GM12878 (cell line): ENCODE measurements at regions not wholly inside any gene's neighbourhood (a gene's known extent, or its start where the extent isn't known, plus 50 kb on each side); places are given as distances from the start of the nearest gene placed in this dataset.

Experiments
- CEBPB ChIP-seq, 2 experiments: fragments of 150-350 bp in 1 of 2; IDR thresholded peaks; 2 replicates each; pipeline ENCODE4 v1.6.1; 2012 to 2014; ENCODE audit warnings: low read depth in 2 of 2, low read length in 2 of 2, borderline replicate concordance in 1 of 2, inconsistent platforms in 1 of 2
- CTCF ChIP-seq, 3 experiments: IDR thresholded peaks in 2 of 3; conservative IDR thresholded peaks in 1 of 3; 2 replicates each; pipeline ENCODE4 v1.5.1; 2011; ENCODE audit warnings: low read depth in 3 of 3, low read length in 3 of 3, mild to moderate bottlenecking in 3 of 3, control low read depth in 2 of 3, moderate library complexity in 2 of 3, inconsistent platforms in 1 of 3, mixed read lengths in 1 of 3; ENCODE audit not compliant: control insufficient read depth in 2 of 3, insufficient read depth in 1 of 3; ENCODE audit errors: extremely low read depth in 1 of 3
- EP300 ChIP-seq, 2 experiments: fragments of 150-350 bp in 1 of 2; IDR thresholded peaks; 2 replicates each; pipeline ENCODE4 v1.6.1; 2011 to 2012; ENCODE audit warnings: low read depth in 2 of 2, low read length in 2 of 2, borderline replicate concordance in 1 of 2, improper control_type of control experiment in 1 of 2, inconsistent platforms in 1 of 2; ENCODE audit not compliant: control insufficient read depth in 1 of 2
- EZH2 ChIP-seq: IDR thresholded peaks from 2 replicates; pipeline ENCODE4 v1.6.1; 2012; ENCODE audit warnings: low read depth, mild to moderate bottlenecking, control low read depth, inconsistent platforms, low read length, borderline replicate concordance; ENCODE audit not compliant: control insufficient read depth
- POLR2A ChIP-seq: IDR thresholded peaks from 2 replicates; pipeline ENCODE4 v1.6.1; 2011; ENCODE audit warnings: low read depth, mild to moderate bottlenecking, low read length
- POLR2AphosphoS5 ChIP-seq: IDR thresholded peaks from 2 replicates; pipeline ENCODE4 v1.6.1; 2011; ENCODE audit warnings: mild to moderate bottlenecking, low read length, inconsistent platforms
- SP1 ChIP-seq: IDR thresholded peaks from one replicate; pipeline ENCODE4 v1.6.1; 2011; ENCODE audit warnings: low read depth, low read length

- no peak for TF ChIP-seq SP1
- no peak for TF ChIP-seq CTCF (IDR thresholded peaks at IDR 0.05 in 2 of 3, conservative IDR thresholded peaks at IDR 0.05 in 1 of 3; ENCODE audit: control insufficient read depth in 2 of 3, extremely low read depth in 1 of 3, insufficient read depth in 1 of 3, low read depth in 3 of 3, low read length in 3 of 3)
- no peak for TF ChIP-seq CEBPB (IDR thresholded peaks at IDR 0.05; ENCODE audit: borderline replicate concordance in 1 of 2, low read depth in 2 of 2, low read length in 2 of 2)
- TF ChIP-seq EP300 (IDR thresholded peaks at IDR 0.05; ENCODE audit: borderline replicate concordance in 1 of 2, control insufficient read depth in 1 of 2, low read depth in 2 of 2, low read length in 2 of 2), result no peak
- no peak for TF ChIP-seq EZH2
- TF ChIP-seq POLR2A, result no peak
- no peak for TF ChIP-seq POLR2AphosphoS5
Measured at GRCh38 chr14:53563628-53564027, 393.0 kb downstream of the BMP4 start.
